B cell (primary cell): ENCODE measurements at regions not wholly inside any gene's neighbourhood (a gene's known extent, or its start where the extent isn't known, plus 50 kb on each side); places are given as distances from the start of the nearest gene placed in this dataset.

Experiments used
- ATAC-seq: fragments of 200-7000 bp; cut with Tn5 transposase; one replicate; pipeline ENCODE4 v1.10.0; 2021; ENCODE audit warnings: low read depth, mild to moderate bottlenecking, moderate number of reproducible peaks, moderate library complexity
- CTCF ChIA-PET: fragments of 350-600 bp; sonication (Branson Sonifier 250); formaldehyde crosslinking; loops from one replicate; lab custom pipeline; 2021; ENCODE audit warnings: antibody characterized with exemption, inconsistent platforms; lab: Charles Lee
- POLR2A ChIA-PET: fragments of 350-600 bp; sonication (Branson Sonifier 250); formaldehyde crosslinking; loops from one replicate; lab custom pipeline; 2021; ENCODE audit warnings: antibody characterized with exemption; lab: Charles Lee
- DNase-seq: peaks from one replicate; pipeline ENCODE4 v3.0.0; 2013
- H2AFZ ChIP-seq: 2 replicates; pipeline ENCODE4 v1.6.1; 2012; ENCODE audit warnings: mild to moderate bottlenecking, low read depth, low read length; ENCODE audit not compliant: insufficient read depth, poor library complexity, severe bottlenecking
- H3K27ac ChIP-seq, 2 donors: 1 replicate in 1 of 2; 2 replicates in 1 of 2; pipeline ENCODE4 v1.5.1; 2012 to 2013; ENCODE audit warnings: low read length in 2 of 2, mild to moderate bottlenecking in 2 of 2, moderate library complexity in 1 of 2
- H3K27me3 ChIP-seq, 4 experiments: fragments of 200-600 bp in 1 of 4; sonication (generic) in 1 of 4; replicated peaks in 1 of 4; 1 replicate in 2 of 4; 2 replicates in 2 of 4; pipeline versions ENCODE4 v1.6.1 to v1.7.0; 2013 to 2016; ENCODE audit warnings: low read length in 3 of 4, mild to moderate bottlenecking in 2 of 4, mixed read lengths in 1 of 4, moderate library complexity in 1 of 4; ENCODE audit not compliant: insufficient read depth in 4 of 4, control insufficient read depth in 3 of 4; ENCODE audit errors: control extremely low read depth in 1 of 4
- H3K36me3 ChIP-seq, 2 experiments: replicated peaks in 1 of 2; 1 replicate in 1 of 2; 2 replicates in 1 of 2; pipeline versions ENCODE4 v1.6.1 to v1.7.1; 2013; ENCODE audit warnings: low read length in 1 of 2; ENCODE audit not compliant: insufficient read depth in 2 of 2, control insufficient read depth in 1 of 2; ENCODE audit errors: control extremely low read depth in 1 of 2, extremely low read depth in 1 of 2
- H3K4me1 ChIP-seq, 2 donors: fragments of 200-600 bp in 1 of 2; sonication (generic) in 1 of 2; 1 replicate in 1 of 2; 2 replicates in 1 of 2; pipeline versions ENCODE4 v1.5.1 to v1.6.1; 2013 to 2017; ENCODE audit warnings: low read length in 2 of 2; ENCODE audit not compliant: control insufficient read depth in 2 of 2, insufficient read depth in 2 of 2
- H3K4me2 ChIP-seq: replicated peaks from 2 replicates; pipeline ENCODE3; 2012; ENCODE audit warnings: mild to moderate bottlenecking, low read depth, low read length; ENCODE audit not compliant: poor library complexity, severe bottlenecking
- H3K4me3 ChIP-seq, 5 experiments: fragments of 200-600 bp in 1 of 5; sonication (generic) in 1 of 5; 1 replicate in 3 of 5; 2 replicates in 2 of 5; pipeline versions ENCODE4 v1.5.1 to v1.7.0; 2011 to 2016; ENCODE audit warnings: low read length in 4 of 5, mild to moderate bottlenecking in 4 of 5, low read depth in 2 of 5, control low read depth in 1 of 5, moderate library complexity in 1 of 5; ENCODE audit not compliant: insufficient read depth in 1 of 5; ENCODE audit errors: control extremely low read depth in 1 of 5, extremely low read depth in 1 of 5
- H3K79me2 ChIP-seq: fragments of 200-600 bp; sonication (generic); one replicate; pipeline ENCODE4 v1.6.0; 2016; ENCODE audit warnings: low read length; ENCODE audit not compliant: control insufficient read depth, insufficient read depth
- H3K9ac ChIP-seq: fragments of 200-600 bp; sonication (generic); 2 replicates; pipeline ENCODE4 v1.6.1; 2017; ENCODE audit warnings: mild to moderate bottlenecking, low read length, moderate library complexity
- H3K9me3 ChIP-seq, 3 donors: one replicate each; pipeline versions ENCODE4 v1.6.1 to v1.7.1; 2013; ENCODE audit warnings: low read length in 2 of 3; ENCODE audit not compliant: control insufficient read depth in 2 of 3, insufficient read depth in 1 of 3; ENCODE audit errors: control extremely low read depth in 1 of 3
- H4K20me1 ChIP-seq: 2 replicates; pipeline ENCODE4 v1.6.0; 2012; ENCODE audit warnings: mild to moderate bottlenecking, low read length; ENCODE audit not compliant: insufficient read depth, control insufficient read depth, poor library complexity, severe bottlenecking
- H3K27ac Mint-ChIP-seq: one replicate; pipeline ENCODE4 v1.8.0; 2021; ENCODE audit warnings: mixed read lengths
- H3K27me3 Mint-ChIP-seq: one replicate; pipeline ENCODE4 v1.8.0; 2021; ENCODE audit warnings: mixed read lengths
- H3K4me1 Mint-ChIP-seq: one replicate; pipeline ENCODE4 v1.8.0; 2021; ENCODE audit warnings: mixed read lengths
- H3K4me3 Mint-ChIP-seq: one replicate; pipeline ENCODE4 v1.8.0; 2021; ENCODE audit warnings: mixed read lengths
- H3K9me3 Mint-ChIP-seq: one replicate; pipeline ENCODE4 v1.8.0; 2022; ENCODE audit warnings: mixed read lengths; ENCODE audit not compliant: insufficient read depth
- EZH2 ChIP-seq: IDR thresholded peaks from 2 replicates; pipeline ENCODE4 v1.6.1; 2012; ENCODE audit warnings: borderline replicate concordance, low read depth, mild to moderate bottlenecking, moderate library complexity, low read length; ENCODE audit not compliant: insufficient read depth, poor library complexity, severe bottlenecking
- WGBS: methylation state at CpG from one replicate; pipeline ENCODE4 v1.1.5; 2013; ENCODE audit warnings: missing lambda C conversion rate; ENCODE audit not compliant: insufficient coverage; 5-methylcytosine and 5-hydroxymethylcytosine counted together
- intact Hi-C: fragments of 100-400 bp; cut with micrococcal nuclease; formaldehyde crosslinking; loops from one replicate; pipeline ENCODE4 v1.10.0; 2022
- TF ChIP-seq, protein P1 (sequence below): fragments of 200-600 bp; IDR thresholded peaks from one replicate; pipeline ENCODE4 v1.8.0; 2022; ENCODE audit warnings: antibody characterized with exemption, mild to moderate bottlenecking

DNA sequence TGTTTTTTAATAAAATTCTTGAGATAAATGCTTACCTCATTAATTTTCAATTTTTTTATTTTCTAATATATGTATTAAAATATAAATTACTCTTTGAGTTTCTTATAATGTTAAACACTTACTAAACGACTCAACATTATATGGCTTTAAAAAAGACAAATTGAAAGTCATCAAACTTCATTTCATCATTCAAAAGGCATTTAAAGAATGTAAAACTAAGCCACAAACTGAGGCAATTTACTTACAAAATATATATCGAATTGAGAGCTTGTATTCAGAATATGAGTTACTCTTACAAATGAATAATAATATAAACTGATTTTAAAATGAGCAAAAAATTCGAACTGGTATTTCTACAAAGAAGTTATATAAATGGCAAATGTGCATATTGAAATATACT lies 1262.2 kb upstream of the PIK3C3 start:
- no peak overlapping the region for H2AFZ ChIP-seq
- WGBS: no CpG with 5 or more reads among the region's 3 CpGs
- peaks cover 3% of the 10 kb centered on the region for H3K9me3 Mint-ChIP-seq

DNA sequence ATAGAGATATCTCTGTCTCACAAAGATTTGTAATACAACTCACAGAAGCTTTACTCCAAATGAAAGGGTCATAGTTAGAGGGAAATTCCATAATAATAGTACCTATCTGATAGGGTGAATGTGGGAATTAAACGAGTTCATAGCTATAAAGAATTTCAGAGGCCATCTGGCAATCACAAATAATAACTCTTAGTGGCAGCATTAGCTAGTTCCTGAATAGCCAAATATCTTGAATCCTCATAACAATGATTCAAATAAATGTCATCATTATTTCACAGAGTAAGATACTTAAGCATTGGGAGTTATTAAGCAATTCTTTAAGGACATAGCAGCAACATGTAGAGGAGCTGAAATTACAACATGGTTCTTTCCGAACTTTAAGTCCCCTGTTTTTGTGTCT lies 1265.0 kb upstream of the PIK3C3 start:
- Mint-ChIP-seq H3K4me3 (no peak overlapping the region), H3K27me3 (no peaks in the 10 kb centered on the region), H3K4me1 (no peaks in the 10 kb centered on the region), H3K9me3 (no peaks in the 10 kb centered on the region), H3K27ac (no peak overlapping the region)
- Histone ChIP-seq H3K36me3 (no peaks in the 10 kb centered on the region), H3K27me3 (no peaks in the 10 kb centered on the region), H3K9ac (no peak overlapping the region), H3K79me2 (no peaks in the 10 kb centered on the region), H3K27ac (no peak overlapping the region), H3K4me1 (no peaks in the 10 kb centered on the region), H3K4me2 (no peak overlapping the region), H4K20me1 (no peaks in the 10 kb centered on the region), H2AFZ (no peak overlapping the region), H3K4me3 (no peak overlapping the region), H3K9me3 (no peaks in the 10 kb centered on the region)
- ATAC-seq (no peak), DNase-seq (no peak)
- no peak for TF ChIP-seq EZH2
- TF ChIP-seq, protein P1, sequence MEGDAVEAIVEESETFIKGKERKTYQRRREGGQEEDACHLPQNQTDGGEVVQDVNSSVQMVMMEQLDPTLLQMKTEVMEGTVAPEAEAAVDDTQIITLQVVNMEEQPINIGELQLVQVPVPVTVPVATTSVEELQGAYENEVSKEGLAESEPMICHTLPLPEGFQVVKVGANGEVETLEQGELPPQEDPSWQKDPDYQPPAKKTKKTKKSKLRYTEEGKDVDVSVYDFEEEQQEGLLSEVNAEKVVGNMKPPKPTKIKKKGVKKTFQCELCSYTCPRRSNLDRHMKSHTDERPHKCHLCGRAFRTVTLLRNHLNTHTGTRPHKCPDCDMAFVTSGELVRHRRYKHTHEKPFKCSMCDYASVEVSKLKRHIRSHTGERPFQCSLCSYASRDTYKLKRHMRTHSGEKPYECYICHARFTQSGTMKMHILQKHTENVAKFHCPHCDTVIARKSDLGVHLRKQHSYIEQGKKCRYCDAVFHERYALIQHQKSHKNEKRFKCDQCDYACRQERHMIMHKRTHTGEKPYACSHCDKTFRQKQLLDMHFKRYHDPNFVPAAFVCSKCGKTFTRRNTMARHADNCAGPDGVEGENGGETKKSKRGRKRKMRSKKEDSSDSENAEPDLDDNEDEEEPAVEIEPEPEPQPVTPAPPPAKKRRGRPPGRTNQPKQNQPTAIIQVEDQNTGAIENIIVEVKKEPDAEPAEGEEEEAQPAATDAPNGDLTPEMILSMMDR: no peak
- ChIA-PET POLR2A (no interaction called here), CTCF (no interaction called here)
- intact Hi-C loops: no loop called here
- WGBS: no CpG with 5 or more reads among the region's 2 CpGs

More for the DNA sequence above, 1262.2 kb upstream of the PIK3C3 start:
- Mint-ChIP-seq H3K4me3 (no peak overlapping the region), H3K27ac (no peak overlapping the region), H3K4me1 (no peaks in the 10 kb centered on the region), H3K27me3 (no peaks in the 10 kb centered on the region)
- Histone ChIP-seq H3K36me3 (no peaks in the 10 kb centered on the region), H3K27me3 (no peaks in the 10 kb centered on the region), H3K4me3 (no peak overlapping the region), H3K27ac (no peak overlapping the region), H4K20me1 (no peaks in the 10 kb centered on the region), H3K9ac (no peak overlapping the region), H3K4me1 (no peaks in the 10 kb centered on the region), H3K9me3 (no peaks in the 10 kb centered on the region), H3K79me2 (no peaks in the 10 kb centered on the region), H3K4me2 (no peak overlapping the region)
- no peak for DNase-seq
- ChIA-PET POLR2A (no interaction called here), CTCF (no interaction called here)
- no peak for ATAC-seq
- intact Hi-C loops: no loop called here
- TF ChIP-seq EZH2: no peak
- TF ChIP-seq, protein P1: no peak
